ENCODE measurements at regions not wholly inside any gene's neighbourhood (a gene's known extent, or its start where the extent isn't known, plus 50 kb on each side); places are given as distances from the start of the nearest gene placed in this dataset.
A peak's percentile ranks its signal among the peaks of the same experiment; 100 is the strongest.

GRCh38 chr10:132124201-132124920 lies 58.6 kb downstream of the JAKMIP3 start:
- H3K36me3 ChIP-seq (ENCODE audit: control insufficient read depth, insufficient read depth, low read length) = no peaks in the 10 kb centered on the region
- TF ChIP-seq CTCF (IDR thresholded peaks at IDR 0.05) = no peak
- no peaks in the 10 kb centered on the region for H3K4me1 ChIP-seq (ENCODE audit: control insufficient read depth, insufficient read depth, low read length)
- Mint-ChIP-seq H3K27me3 (ENCODE audit: low read depth in 2 of 2) (peaks cover 7 to 30% of the 10 kb centered on the region in 2 donors), H3K36me3 (no peaks in the 10 kb centered on the region), H3K4me3 (no peak overlapping the region), H3K4me1 (no peaks in the 10 kb centered on the region), H3K27ac (no peak overlapping the region), H3K9me3 (no peaks in the 10 kb centered on the region)
- no peak overlapping the region for H3K27ac ChIP-seq (ENCODE audit: low read length)
- ATAC-seq (peak in 1 of 3 donors; percentile 21), DNase-seq (no peak)
- no peaks in the 10 kb centered on the region for H3K9me3 ChIP-seq (ENCODE audit: control insufficient read depth, insufficient read depth, low read length)
- no peak overlapping the region for H3K4me3 ChIP-seq (ENCODE audit: low read length)
- intact Hi-C loops (cut with micrococcal nuclease) = no loop called here
- WGBS (ENCODE audit: insufficient coverage) = 92% methylated on average over 50 of the region's 50 CpGs
- no peaks in the 10 kb centered on the region for H3K27me3 ChIP-seq (ENCODE audit: control insufficient read depth, insufficient read depth, low read length)

- no peaks in the 10 kb centered on the region for H3K9me3 ChIP-seq (ENCODE audit: control insufficient read depth, insufficient read depth, low read length)
- no peaks in the 10 kb centered on the region for H3K4me1 Mint-ChIP-seq
Observed at GRCh38 chr10:132129431-132129830, 57.3 kb upstream of the DPYSL4 start.

GRCh38 chr10:132130286-132131265 lies 56.2 kb upstream of the DPYSL4 start:
- no peak overlapping the region for H3K27ac ChIP-seq (ENCODE audit: low read length)
- no peaks in the 10 kb centered on the region for H3K27me3 ChIP-seq (ENCODE audit: control insufficient read depth, insufficient read depth, low read length)
- Mint-ChIP-seq H3K4me3 (no peak overlapping the region), H3K27ac (no peak overlapping the region), H3K4me1 (no peaks in the 10 kb centered on the region), H3K27me3 (ENCODE audit: low read depth in 2 of 2) (peaks cover 9 to 30% of the 10 kb centered on the region in 2 donors), H3K9me3 (no peaks in the 10 kb centered on the region), H3K36me3 (no peaks in the 10 kb centered on the region)
- H3K4me3 ChIP-seq (ENCODE audit: low read length) = no peak overlapping the region
- ATAC-seq = no peak
- intact Hi-C loops (cut with micrococcal nuclease) = no loop called here
- TF ChIP-seq CTCF (IDR thresholded peaks at IDR 0.05) = no peak
- DNase-seq = no peak
- no peaks in the 10 kb centered on the region for H3K4me1 ChIP-seq (ENCODE audit: control insufficient read depth, insufficient read depth, low read length)
- H3K9me3 ChIP-seq (ENCODE audit: control insufficient read depth, insufficient read depth, low read length) = no peaks in the 10 kb centered on the region
- WGBS (ENCODE audit: insufficient coverage) = 83% methylated on average over 24 of the region's 24 CpGs
- no peaks in the 10 kb centered on the region for H3K36me3 ChIP-seq (ENCODE audit: control insufficient read depth, insufficient read depth, low read length)

More at GRCh38 chr10:132129431-132129830, 57.3 kb upstream of the DPYSL4 start:
- peaks cover 10 to 40% of the 10 kb centered on the region in 2 donors for H3K27me3 Mint-ChIP-seq (ENCODE audit: low read depth in 2 of 2)
- no peaks in the 10 kb centered on the region for H3K9me3 Mint-ChIP-seq
- TF ChIP-seq CTCF (IDR thresholded peaks at IDR 0.05) = no peak
- no peaks in the 10 kb centered on the region for H3K4me1 ChIP-seq (ENCODE audit: control insufficient read depth, insufficient read depth, low read length)
- intact Hi-C loops (cut with micrococcal nuclease) = no loop called here
- no peak overlapping the region for H3K4me3 Mint-ChIP-seq
- ATAC-seq (no peak), DNase-seq (no peak)
- no peak overlapping the region for H3K27ac Mint-ChIP-seq
- H3K27me3 ChIP-seq (ENCODE audit: control insufficient read depth, insufficient read depth, low read length) = no peaks in the 10 kb centered on the region
- no peaks in the 10 kb centered on the region for H3K36me3 ChIP-seq (ENCODE audit: control insufficient read depth, insufficient read depth, low read length)
- no peak overlapping the region for H3K4me3 ChIP-seq (ENCODE audit: low read length)
- H3K27ac ChIP-seq (ENCODE audit: low read length) = no peak overlapping the region
- no peaks in the 10 kb centered on the region for H3K36me3 Mint-ChIP-seq
- 75% methylated on average over 11 of the region's 11 CpGs for WGBS (ENCODE audit: insufficient coverage)
